Natural killer cell (primary cell): ENCODE measurements at regions not wholly inside any gene's neighbourhood (a gene's known extent, or its start where the extent isn't known, plus 50 kb on each side); places are given as distances from the start of the nearest gene placed in this dataset.

Experiments used
- ATAC-seq, 3 donors: fragments of 150-1000 bp in 2 of 3; fragments of 200-7000 bp in 1 of 3; cut with Tn5 transposase; 1 replicate in 1 of 3; 2 replicates in 2 of 3; pipeline ENCODE4 v1.10.0; 2021; ENCODE audit warnings: mild to moderate bottlenecking in 2 of 3, moderate library complexity in 2 of 3
- DNase-seq, 2 donors: peaks; one replicate each; pipeline versions ENCODE4 v3.0.0 to v3.0.0-alpha.2; 2013 to 2021; ENCODE audit warnings: mixed read lengths in 1 of 2
- H3K27ac ChIP-seq: one replicate; pipeline ENCODE4 v1.5.1; 2013; ENCODE audit warnings: mild to moderate bottlenecking, low read length
- H3K27me3 ChIP-seq: one replicate; pipeline ENCODE4 v1.6.1; 2013; ENCODE audit warnings: low read length; ENCODE audit not compliant: control insufficient read depth, insufficient read depth
- H3K36me3 ChIP-seq: one replicate; pipeline ENCODE4 v1.6.1; 2013; ENCODE audit warnings: low read length; ENCODE audit not compliant: control insufficient read depth, insufficient read depth
- H3K4me1 ChIP-seq: one replicate; pipeline ENCODE4 v1.6.1; 2013; ENCODE audit warnings: low read length; ENCODE audit not compliant: control insufficient read depth, insufficient read depth
- H3K4me3 ChIP-seq: one replicate; pipeline ENCODE4 v1.5.1; 2013; ENCODE audit warnings: low read length
- H3K9me3 ChIP-seq: one replicate; pipeline ENCODE4 v1.6.1; 2013; ENCODE audit warnings: low read length; ENCODE audit not compliant: control insufficient read depth, insufficient read depth
- H3K27ac Mint-ChIP-seq, 2 donors: one replicate each; pipeline ENCODE4 v1.8.0; 2022; ENCODE audit warnings: mild to moderate bottlenecking in 2 of 2, mixed read lengths in 2 of 2, moderate library complexity in 1 of 2
- H3K27me3 Mint-ChIP-seq, 2 donors: one replicate each; pipeline ENCODE4 v1.8.0; 2022; ENCODE audit warnings: low read depth in 2 of 2, mixed read lengths in 2 of 2
- H3K36me3 Mint-ChIP-seq: one replicate; pipeline ENCODE4 v1.8.0; 2022; ENCODE audit warnings: mixed read lengths
- H3K4me1 Mint-ChIP-seq, 2 donors: one replicate each; pipeline ENCODE4 v1.8.0; 2022; ENCODE audit warnings: mixed read lengths in 2 of 2
- H3K4me3 Mint-ChIP-seq: one replicate; pipeline ENCODE4 v1.8.0; 2022; ENCODE audit warnings: mild to moderate bottlenecking, moderate library complexity, mixed read lengths
- H3K9me3 Mint-ChIP-seq, 2 donors: one replicate each; pipeline ENCODE4 v1.8.0; 2022; ENCODE audit warnings: mixed read lengths in 2 of 2
- CTCF ChIP-seq: fragments of 200-600 bp; IDR thresholded peaks from one replicate; pipeline ENCODE4 v1.8.0; 2022; ENCODE audit warnings: antibody characterized with exemption
- WGBS: methylation state at CpG from one replicate; pipeline ENCODE4 v1.1.7; 2013; ENCODE audit warnings: missing lambda C conversion rate; ENCODE audit not compliant: insufficient coverage; 5-methylcytosine and 5-hydroxymethylcytosine counted together
- intact Hi-C: fragments of 100-400 bp; cut with micrococcal nuclease; formaldehyde crosslinking; loops from one replicate; pipeline ENCODE4 v1.14.2; 2022

- Histone ChIP-seq H3K27me3 (no peaks in the 10 kb centered on the region), H3K27ac (no peak overlapping the region), H3K4me1 (no peaks in the 10 kb centered on the region), H3K9me3 (no peaks in the 10 kb centered on the region), H3K36me3 (no peaks in the 10 kb centered on the region), H3K4me3 (no peak overlapping the region)
- TF ChIP-seq CTCF = no peak
- no peak for DNase-seq
- no peak for ATAC-seq
- Mint-ChIP-seq H3K36me3 (no peaks in the 10 kb centered on the region), H3K27ac (no peak overlapping the region), H3K27me3 (peaks cover 0 to 4% of the 10 kb centered on the region in 2 donors), H3K4me1 (no peaks in the 10 kb centered on the region), H3K9me3 (no peaks in the 10 kb centered on the region), H3K4me3 (no peak overlapping the region)
- WGBS = 27% methylated on average over 4 of the region's 5 CpGs
- intact Hi-C loops = no loop called here
Observed at GRCh38 chr10:121312587-121312986, 285.7 kb downstream of the FGFR2 start.

GRCh38 chr10:121313119-121313875, 284.9 kb downstream of the FGFR2 start:
- intact Hi-C loops = no loop called here
- Histone ChIP-seq H3K36me3 (no peaks in the 10 kb centered on the region), H3K9me3 (no peaks in the 10 kb centered on the region), H3K27me3 (no peaks in the 10 kb centered on the region), H3K27ac (no peak overlapping the region), H3K4me3 (no peak overlapping the region), H3K4me1 (no peaks in the 10 kb centered on the region)
- no peak overlapping the region for H3K4me3 Mint-ChIP-seq
- peaks cover 0 to 4% of the 10 kb centered on the region in 2 donors for H3K27me3 Mint-ChIP-seq
- no peaks in the 10 kb centered on the region for H3K9me3 Mint-ChIP-seq
- ATAC-seq = no peak
- 87% methylated on average over 17 of the region's 17 CpGs for WGBS
- no peaks in the 10 kb centered on the region for H3K4me1 Mint-ChIP-seq
- TF ChIP-seq CTCF = no peak
- H3K36me3 Mint-ChIP-seq = no peaks in the 10 kb centered on the region
- DNase-seq = no peak
- no peak overlapping the region for H3K27ac Mint-ChIP-seq

GRCh38 chr10:121316432-121316831, 281.8 kb downstream of the FGFR2 start:
- Histone ChIP-seq H3K4me3 (no peak overlapping the region), H3K9me3 (no peaks in the 10 kb centered on the region), H3K27me3 (no peaks in the 10 kb centered on the region), H3K36me3 (no peaks in the 10 kb centered on the region), H3K27ac (no peak overlapping the region), H3K4me1 (no peaks in the 10 kb centered on the region)
- Mint-ChIP-seq H3K9me3 (no peaks in the 10 kb centered on the region), H3K4me3 (no peak overlapping the region), H3K36me3 (no peaks in the 10 kb centered on the region), H3K27ac (no peak overlapping the region), H3K27me3 (no peaks in the 10 kb centered on the region), H3K4me1 (no peaks in the 10 kb centered on the region)
- DNase-seq (no peak), ATAC-seq (no peak)
- WGBS = 85% methylated on average over 3 of the region's 3 CpGs
- TF ChIP-seq CTCF = no peak
- intact Hi-C loops = no loop called here

DNA sequence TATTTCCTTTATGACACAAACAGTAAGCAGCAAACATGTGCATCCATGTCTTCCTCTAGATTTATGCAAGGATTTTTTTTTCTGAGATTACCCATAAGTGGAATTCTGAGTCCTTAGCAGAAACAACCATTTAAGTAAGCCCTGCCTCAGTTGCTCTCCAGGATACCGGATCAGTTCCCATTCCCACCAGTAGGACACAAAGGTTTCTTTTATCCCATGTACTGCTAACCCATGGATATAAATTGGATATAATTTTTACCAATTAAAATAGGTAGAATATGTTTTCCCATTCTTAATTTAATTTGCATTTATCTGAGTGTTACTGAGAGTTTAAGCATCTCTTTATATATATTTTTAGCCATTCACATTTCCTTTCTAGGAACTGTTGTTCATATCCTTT, 280.9 kb downstream of the FGFR2 start:
- Histone ChIP-seq H3K9me3 (no peaks in the 10 kb centered on the region), H3K4me1 (no peaks in the 10 kb centered on the region), H3K27ac (no peak overlapping the region), H3K4me3 (no peak overlapping the region), H3K36me3 (no peaks in the 10 kb centered on the region), H3K27me3 (no peaks in the 10 kb centered on the region)
- peaks cover 0 to 3% of the 10 kb centered on the region in 2 donors for H3K27me3 Mint-ChIP-seq
- no peak for ATAC-seq
- no peak overlapping the region for H3K4me3 Mint-ChIP-seq
- 100% methylated on average over 1 of the region's 1 CpG for WGBS
- no peaks in the 10 kb centered on the region for H3K36me3 Mint-ChIP-seq
- intact Hi-C loops = no loop called here
- DNase-seq = no peak
- no peak overlapping the region for H3K27ac Mint-ChIP-seq
- TF ChIP-seq CTCF = no peak
- H3K9me3 Mint-ChIP-seq = no peaks in the 10 kb centered on the region
- H3K4me1 Mint-ChIP-seq = no peaks in the 10 kb centered on the region
